Panc1 (cell line): ENCODE measurements at regions not wholly inside any gene's neighbourhood (a gene's known extent, or its start where the extent isn't known, plus 50 kb on each side); places are given as distances from the start of the nearest gene placed in this dataset.

Experiments
- ATAC-seq: fragments of 200-7000 bp; cut with Tn5 transposase; 2 replicates; pipeline ENCODE4 v1.9.1; 2020; ENCODE audit warnings: mild to moderate bottlenecking, moderate library complexity
- BruUV-seq: library from RNA; stranded (reverse); fragments of 400-500 nt; replicated peaks from 2 replicates; lab custom pipeline; 2021; lab: Mats Ljungman, UMichigan
- CTCF ChIA-PET: fragments of 300-600 bp; sonication (Branson Sonifier 250); formaldehyde crosslinking; loops from one replicate; lab custom pipeline; 2022; ENCODE audit warnings: antibody characterized with exemption; lab: Charles Lee
- POLR2A ChIA-PET: fragments of 300-600 bp; sonication (Branson Sonifier 250); formaldehyde crosslinking; loops from one replicate; lab custom pipeline; 2022; ENCODE audit warnings: antibody characterized with exemption; lab: Charles Lee
- DNase-seq: peaks from one replicate; pipeline ENCODE4 v3.0.0-alpha.2; 2010; ENCODE audit warnings: low read depth, low spot score
- H3K27ac ChIP-seq: 2 replicates; pipeline ENCODE4 v1.5.1; 2011; ENCODE audit warnings: mild to moderate bottlenecking, low read length, inconsistent platforms
- H3K27me3 ChIP-seq: fragments of 200-500 bp; sonication (Bioruptor generic); 2 replicates; pipeline ENCODE4 v1.6.0; 2014; ENCODE audit warnings: low read length, inconsistent platforms; ENCODE audit not compliant: control insufficient read depth, insufficient read depth
- H3K36me3 ChIP-seq: fragments of 200-500 bp; sonication (Bioruptor generic); 2 replicates; pipeline ENCODE4 v1.5.1; 2014; ENCODE audit warnings: inconsistent platforms, mild to moderate bottlenecking, low read length, moderate library complexity; ENCODE audit not compliant: control insufficient read depth, insufficient read depth
- H3K4me1 ChIP-seq: 2 replicates; pipeline ENCODE4 v1.5.1; 2011; ENCODE audit warnings: inconsistent platforms, mild to moderate bottlenecking, low read length, moderate library complexity; ENCODE audit not compliant: control insufficient read depth, insufficient read depth
- H3K4me3 ChIP-seq, 2 experiments: 2 replicates each; pipeline ENCODE4 v1.5.1; 2011 to 2012; ENCODE audit warnings: low read depth in 2 of 2, low read length in 2 of 2, mild to moderate bottlenecking in 2 of 2, inconsistent platforms in 1 of 2, moderate library complexity in 1 of 2
- H3K9me3 ChIP-seq: fragments of 200-500 bp; sonication (Bioruptor generic); 2 replicates; pipeline ENCODE4 v1.5.1; 2014; ENCODE audit warnings: low read depth, mild to moderate bottlenecking, inconsistent platforms, low read length, moderate library complexity; ENCODE audit not compliant: control insufficient read depth, insufficient read depth
- POLR2AphosphoS5 ChIP-seq: IDR thresholded peaks from 2 replicates; pipeline ENCODE4 v1.6.1; 2012; ENCODE audit warnings: mild to moderate bottlenecking, low read depth, low read length, moderate library complexity
- SIN3A ChIP-seq: IDR thresholded peaks from 2 replicates; pipeline ENCODE4 v1.6.1; 2012; ENCODE audit warnings: low read depth, mild to moderate bottlenecking, low read length, moderate library complexity, borderline replicate concordance; ENCODE audit not compliant: insufficient read depth
- TCF7L2 ChIP-seq: IDR thresholded peaks from 2 replicates; pipeline ENCODE4 v1.6.1; 2011; ENCODE audit warnings: mild to moderate bottlenecking, low read depth, low read length, inconsistent platforms
- in situ Hi-C: cut with HindIII; loops from 2 replicates; pipeline ENCODE4 v1.10.0; 2016; ENCODE audit warnings: low sequenced_read_pairs, low pct_unique_long_range_greater_than_20kb
- intact Hi-C: fragments of 100-400 bp; cut with micrococcal nuclease; formaldehyde crosslinking; loops from one replicate; pipeline ENCODE4 v1.10.0; 2022; ENCODE audit not compliant: unreplicated experiment
- TF ChIP-seq, protein P1 (sequence below): fragments of 450-650 bp; IDR thresholded peaks from 2 replicates; pipeline ENCODE4 v1.5.1; 2017; ENCODE audit warnings: mild to moderate bottlenecking
- TF ChIP-seq, protein P2 (sequence below), 2 experiments: IDR thresholded peaks; 2 replicates each; pipeline ENCODE4 v1.6.1; 2011 to 2012; ENCODE audit warnings: low read depth in 2 of 2, control low read depth in 1 of 2, low read length in 1 of 2, mild to moderate bottlenecking in 1 of 2, moderate library complexity in 1 of 2; ENCODE audit not compliant: insufficient read depth in 1 of 2

DNA sequence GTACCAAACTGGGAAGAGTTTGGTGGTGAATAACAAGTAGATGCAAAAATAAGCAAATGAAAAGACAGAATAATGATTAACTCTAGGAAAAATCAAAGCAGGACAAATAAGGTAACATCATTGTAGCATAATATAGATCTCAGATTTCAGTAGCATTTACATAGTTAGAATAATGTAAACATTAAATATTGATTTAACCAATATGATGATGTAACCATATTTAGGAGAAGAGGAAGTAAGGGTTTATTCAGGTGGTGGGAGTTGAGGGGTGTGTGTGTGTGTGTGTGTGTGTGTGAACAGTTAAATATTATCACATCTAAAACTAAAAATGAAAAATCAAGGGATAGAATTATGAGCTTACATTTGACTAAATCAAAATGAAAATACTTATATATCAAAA is 143.4 kb downstream of the NPR3 start:
- Histone ChIP-seq H3K36me3 (no peaks in the 10 kb centered on the region), H3K27ac (no peak overlapping the region), H3K4me1 (no peaks in the 10 kb centered on the region), H3K27me3 (no peaks in the 10 kb centered on the region), H3K9me3 (no peaks in the 10 kb centered on the region), H3K4me3 (no peak overlapping the region)
- ATAC-seq (no peak), DNase-seq (no peak)
- POLR2A ChIA-PET = no interaction called here
- CTCF ChIA-PET = no interaction called here
- BruUV-seq = no TSS peak
- TF ChIP-seq TCF7L2 = no peak
- TF ChIP-seq, protein P1, sequence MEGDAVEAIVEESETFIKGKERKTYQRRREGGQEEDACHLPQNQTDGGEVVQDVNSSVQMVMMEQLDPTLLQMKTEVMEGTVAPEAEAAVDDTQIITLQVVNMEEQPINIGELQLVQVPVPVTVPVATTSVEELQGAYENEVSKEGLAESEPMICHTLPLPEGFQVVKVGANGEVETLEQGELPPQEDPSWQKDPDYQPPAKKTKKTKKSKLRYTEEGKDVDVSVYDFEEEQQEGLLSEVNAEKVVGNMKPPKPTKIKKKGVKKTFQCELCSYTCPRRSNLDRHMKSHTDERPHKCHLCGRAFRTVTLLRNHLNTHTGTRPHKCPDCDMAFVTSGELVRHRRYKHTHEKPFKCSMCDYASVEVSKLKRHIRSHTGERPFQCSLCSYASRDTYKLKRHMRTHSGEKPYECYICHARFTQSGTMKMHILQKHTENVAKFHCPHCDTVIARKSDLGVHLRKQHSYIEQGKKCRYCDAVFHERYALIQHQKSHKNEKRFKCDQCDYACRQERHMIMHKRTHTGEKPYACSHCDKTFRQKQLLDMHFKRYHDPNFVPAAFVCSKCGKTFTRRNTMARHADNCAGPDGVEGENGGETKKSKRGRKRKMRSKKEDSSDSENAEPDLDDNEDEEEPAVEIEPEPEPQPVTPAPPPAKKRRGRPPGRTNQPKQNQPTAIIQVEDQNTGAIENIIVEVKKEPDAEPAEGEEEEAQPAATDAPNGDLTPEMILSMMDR = no peak
- TF ChIP-seq, protein P2, sequence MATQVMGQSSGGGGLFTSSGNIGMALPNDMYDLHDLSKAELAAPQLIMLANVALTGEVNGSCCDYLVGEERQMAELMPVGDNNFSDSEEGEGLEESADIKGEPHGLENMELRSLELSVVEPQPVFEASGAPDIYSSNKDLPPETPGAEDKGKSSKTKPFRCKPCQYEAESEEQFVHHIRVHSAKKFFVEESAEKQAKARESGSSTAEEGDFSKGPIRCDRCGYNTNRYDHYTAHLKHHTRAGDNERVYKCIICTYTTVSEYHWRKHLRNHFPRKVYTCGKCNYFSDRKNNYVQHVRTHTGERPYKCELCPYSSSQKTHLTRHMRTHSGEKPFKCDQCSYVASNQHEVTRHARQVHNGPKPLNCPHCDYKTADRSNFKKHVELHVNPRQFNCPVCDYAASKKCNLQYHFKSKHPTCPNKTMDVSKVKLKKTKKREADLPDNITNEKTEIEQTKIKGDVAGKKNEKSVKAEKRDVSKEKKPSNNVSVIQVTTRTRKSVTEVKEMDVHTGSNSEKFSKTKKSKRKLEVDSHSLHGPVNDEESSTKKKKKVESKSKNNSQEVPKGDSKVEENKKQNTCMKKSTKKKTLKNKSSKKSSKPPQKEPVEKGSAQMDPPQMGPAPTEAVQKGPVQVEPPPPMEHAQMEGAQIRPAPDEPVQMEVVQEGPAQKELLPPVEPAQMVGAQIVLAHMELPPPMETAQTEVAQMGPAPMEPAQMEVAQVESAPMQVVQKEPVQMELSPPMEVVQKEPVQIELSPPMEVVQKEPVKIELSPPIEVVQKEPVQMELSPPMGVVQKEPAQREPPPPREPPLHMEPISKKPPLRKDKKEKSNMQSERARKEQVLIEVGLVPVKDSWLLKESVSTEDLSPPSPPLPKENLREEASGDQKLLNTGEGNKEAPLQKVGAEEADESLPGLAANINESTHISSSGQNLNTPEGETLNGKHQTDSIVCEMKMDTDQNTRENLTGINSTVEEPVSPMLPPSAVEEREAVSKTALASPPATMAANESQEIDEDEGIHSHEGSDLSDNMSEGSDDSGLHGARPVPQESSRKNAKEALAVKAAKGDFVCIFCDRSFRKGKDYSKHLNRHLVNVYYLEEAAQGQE (IDR thresholded peaks at IDR 0.05; ENCODE audit: insufficient read depth in 1 of 2, low read depth in 2 of 2, low read length in 1 of 2) = no peak
- TF ChIP-seq SIN3A = no peak
- TF ChIP-seq POLR2AphosphoS5 = no peak
- in situ Hi-C loops = no loop called here
- intact Hi-C loops = no loop called here

DNA sequence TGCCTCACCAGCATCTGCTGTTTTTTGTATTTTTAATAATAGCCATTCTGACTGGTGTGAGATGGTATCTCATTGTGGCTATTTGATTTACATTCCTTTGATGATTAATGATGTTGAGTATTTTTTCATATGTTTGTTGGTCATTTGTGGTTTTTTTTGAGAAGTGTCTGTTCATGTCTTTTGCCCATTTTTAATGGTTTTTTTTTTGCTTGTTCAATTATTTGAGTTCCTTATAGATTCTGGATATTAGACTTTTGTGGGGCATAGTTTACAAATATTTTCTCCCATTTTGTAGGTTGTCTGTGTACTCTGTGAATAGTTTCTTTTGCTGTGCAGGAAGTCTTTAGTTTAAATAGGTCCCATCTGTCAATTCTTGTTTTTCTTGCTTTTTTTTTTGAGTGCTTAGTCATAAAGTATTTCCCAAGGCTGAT is 148.1 kb downstream of the NPR3 start:
- ChIA-PET POLR2A (no interaction called here), CTCF (no interaction called here)
- Histone ChIP-seq H3K9me3 (no peaks in the 10 kb centered on the region), H3K27me3 (no peaks in the 10 kb centered on the region), H3K36me3 (no peaks in the 10 kb centered on the region), H3K4me3 (no peak overlapping the region), H3K4me1 (no peaks in the 10 kb centered on the region), H3K27ac (no peak overlapping the region)
- no TSS peak for BruUV-seq
- in situ Hi-C loops = no loop called here
- ATAC-seq = no peak
- TF ChIP-seq, protein P1 = no peak
- TF ChIP-seq, protein P2 (IDR thresholded peaks at IDR 0.05; ENCODE audit: insufficient read depth in 1 of 2, low read depth in 2 of 2, low read length in 1 of 2) = no peak
- no peak for TF ChIP-seq TCF7L2
- no peak for TF ChIP-seq POLR2AphosphoS5
- TF ChIP-seq SIN3A = no peak
- intact Hi-C loops = no loop called here
- no peak for DNase-seq
